CD4-positive, alpha-beta T cell treated with Interleukin-15 for 4 hours (primary cell): ENCODE measurements at regions not wholly inside any gene's neighbourhood (a gene's known extent, or its start where the extent isn't known, plus 50 kb on each side); places are given as distances from the start of the nearest gene placed in this dataset.

Source experiments
- DNase-seq: peaks from one replicate; pipeline ENCODE4 v3.0.0-alpha.2; 2020; ENCODE audit warnings: low spot score

GRCh38 chr9:109913461-109913810, 133.4 kb downstream of the PALM2AKAP2 start:
- no peak for DNase-seq

DNA sequence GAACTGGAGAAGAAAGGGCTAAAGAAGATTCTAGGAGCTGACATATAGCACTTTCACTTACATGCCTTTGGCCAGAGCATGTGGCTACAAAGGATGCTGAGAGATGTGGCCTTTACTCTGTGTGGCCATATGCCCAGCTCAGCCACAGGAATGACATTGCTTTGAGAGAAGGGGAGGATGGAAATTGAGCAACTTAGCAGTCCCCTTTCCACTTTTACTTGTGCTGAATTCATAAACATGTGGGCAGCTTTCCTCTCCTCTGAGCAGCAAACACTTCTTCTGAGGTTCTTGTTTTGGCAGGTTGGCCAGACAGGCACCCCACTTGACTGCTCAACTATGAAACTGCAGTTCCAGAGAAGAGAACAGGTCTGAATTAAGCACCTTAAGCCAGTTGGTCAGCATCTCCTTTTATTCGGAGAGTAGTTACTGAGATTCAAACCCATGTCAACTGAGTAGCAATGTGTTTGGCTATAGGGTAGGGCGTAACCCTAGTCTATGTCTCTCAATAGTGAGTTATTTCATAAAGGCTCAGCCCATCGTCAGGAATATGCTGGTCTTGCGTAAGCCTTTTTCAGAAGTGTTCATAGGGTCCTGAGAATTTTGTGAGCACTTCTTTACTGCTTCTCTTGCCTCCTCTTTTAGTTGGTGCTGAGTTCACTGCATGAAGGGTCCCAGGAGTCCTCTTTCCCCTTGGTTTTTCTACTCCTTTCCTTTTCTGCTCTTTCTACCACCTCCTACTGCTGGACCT, 134.5 kb downstream of the PALM2AKAP2 start:
- no peak for DNase-seq

DNA sequence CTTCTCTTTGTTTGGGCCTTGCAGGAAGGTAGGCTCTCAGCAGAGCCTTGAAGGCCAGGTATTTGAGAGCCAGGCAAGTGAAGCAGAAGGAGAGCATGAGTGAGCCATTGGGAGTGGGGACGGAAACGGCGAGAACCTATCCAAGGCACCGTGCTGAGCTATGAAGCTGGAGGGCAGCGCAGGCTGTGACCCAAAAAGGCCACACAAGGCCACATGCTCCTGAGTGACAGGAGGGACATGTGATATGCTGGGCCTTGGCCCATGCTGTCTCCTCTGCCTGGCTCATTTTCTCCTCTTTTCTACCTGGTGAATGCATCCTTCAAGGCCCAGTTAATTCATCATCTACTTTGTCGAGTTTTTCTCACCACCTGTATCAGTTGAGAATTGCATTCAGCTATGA, 136.3 kb downstream of the PALM2AKAP2 start:
- DNase-seq: no peak

GRCh38 chr9:109918339-109919163, 138.6 kb downstream of the PALM2AKAP2 start:
- no peak for DNase-seq

GRCh38 chr9:109919736-109920408, 139.9 kb downstream of the PALM2AKAP2 start:
- DNase-seq: no peak

- no peak for DNase-seq
Measured at GRCh38 chr9:109922617-109923470, 142.8 kb downstream of the PALM2AKAP2 start.

- no peak for DNase-seq
Measured at GRCh38 chr9:109923471-109923760, 143.4 kb downstream of the PALM2AKAP2 start.

GRCh38 chr9:109923806-109924205, 143.8 kb downstream of the PALM2AKAP2 start:
- DNase-seq: no peak

DNA sequence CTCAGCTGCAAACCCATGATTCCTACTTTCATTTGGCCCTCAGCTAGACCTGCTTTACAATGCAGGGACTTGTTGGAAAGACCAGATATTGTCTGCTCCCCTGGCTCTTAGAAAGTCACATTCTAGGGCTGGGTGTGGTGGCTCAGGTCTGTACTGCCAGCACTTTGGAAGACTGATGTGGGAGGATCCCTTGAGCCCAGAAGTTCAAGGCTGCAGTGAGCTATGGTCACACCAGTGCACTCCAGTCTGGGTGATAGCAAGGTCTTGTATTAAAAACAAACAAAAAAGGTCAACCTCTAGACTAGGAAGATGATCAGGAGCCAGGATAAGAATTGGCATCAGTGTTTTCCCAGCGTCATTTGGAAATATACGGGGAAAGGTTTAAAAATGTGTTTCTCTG, 145.8 kb downstream of the PALM2AKAP2 start:
- no peak for DNase-seq

- no peak for DNase-seq
Measured at GRCh38 chr9:109926421-109926869, 146.4 kb downstream of the PALM2AKAP2 start.

DNA sequence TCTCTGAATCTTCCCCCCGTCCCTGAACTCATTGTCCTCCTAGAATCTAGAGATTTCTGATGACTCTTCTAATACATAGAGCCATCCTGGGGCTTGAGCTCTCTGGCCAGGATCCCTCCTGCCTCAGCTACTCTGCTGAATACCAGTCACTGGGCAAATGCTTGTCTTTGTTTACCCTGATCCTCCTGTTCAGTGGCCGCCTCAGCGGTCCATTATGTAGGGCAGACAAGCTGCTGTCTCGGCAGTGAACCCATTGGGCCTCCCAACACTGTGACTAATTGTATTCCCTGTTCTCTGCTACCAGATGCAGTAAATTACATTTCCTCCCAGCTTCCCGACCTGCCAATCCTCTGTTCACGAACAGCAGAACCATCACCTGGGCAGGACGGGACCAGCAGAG, 151.6 kb downstream of the PALM2AKAP2 start:
- DNase-seq: no peak

- DNase-seq: no peak
Measured at GRCh38 chr9:109934136-109934856, 154.3 kb downstream of the PALM2AKAP2 start.

- no peak for DNase-seq
Measured at GRCh38 chr9:109934857-109935215, 154.8 kb downstream of the PALM2AKAP2 start.

GRCh38 chr9:109935406-109936087, 155.5 kb downstream of the PALM2AKAP2 start:
- no peak for DNase-seq

GRCh38 chr9:109937861-109938453, 158.0 kb downstream of the PALM2AKAP2 start:
- no peak for DNase-seq

DNA sequence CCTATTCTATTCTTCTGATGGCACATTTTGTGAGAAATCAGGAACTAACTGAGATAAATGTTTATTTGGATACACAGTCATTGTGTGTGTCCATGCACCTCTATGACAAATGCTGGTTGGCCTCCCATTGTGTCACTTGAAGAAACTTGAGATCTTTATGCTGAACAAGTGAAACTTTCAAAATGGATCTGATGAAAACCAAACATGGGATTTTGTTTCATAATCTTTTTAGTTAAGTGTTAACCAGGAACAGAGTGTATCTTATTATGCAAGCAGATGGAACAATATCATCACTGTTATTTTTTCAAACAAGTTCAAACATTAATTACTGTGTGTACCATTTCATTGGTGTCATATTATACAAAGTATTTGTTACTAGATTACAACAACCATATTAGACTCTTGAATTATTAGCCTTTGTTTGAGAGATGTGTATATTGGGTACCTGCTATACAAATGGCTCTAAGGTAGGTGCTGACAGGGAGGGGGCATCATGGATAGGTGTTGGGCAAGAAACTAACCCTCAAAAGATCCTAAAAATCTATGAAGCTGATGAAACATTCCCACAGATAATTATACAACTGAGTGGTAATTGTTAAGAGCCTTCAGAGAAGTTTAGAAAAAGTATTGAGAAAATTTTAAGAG, 159.8 kb downstream of the PALM2AKAP2 start:
- no peak for DNase-seq

DNA sequence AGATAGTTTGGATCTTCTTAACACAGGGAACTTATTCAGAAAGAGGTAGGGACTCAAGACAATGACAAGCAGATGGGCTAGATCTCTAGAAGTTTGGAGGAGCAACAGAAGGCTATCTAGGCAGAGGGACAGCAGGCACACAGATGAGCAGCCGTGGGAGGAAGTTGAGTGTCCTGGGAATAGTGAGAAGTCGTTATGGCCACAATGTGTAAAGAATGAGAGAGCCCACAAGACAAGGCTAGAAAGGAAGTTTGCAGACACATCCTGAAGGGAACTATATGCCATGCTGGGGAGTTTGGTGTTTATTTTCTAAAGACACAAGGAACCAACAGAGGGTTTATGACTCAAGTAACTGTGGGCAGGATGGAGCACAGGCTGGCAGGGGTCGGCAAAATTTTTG, 160.6 kb downstream of the PALM2AKAP2 start:
- no peak for DNase-seq

DNA sequence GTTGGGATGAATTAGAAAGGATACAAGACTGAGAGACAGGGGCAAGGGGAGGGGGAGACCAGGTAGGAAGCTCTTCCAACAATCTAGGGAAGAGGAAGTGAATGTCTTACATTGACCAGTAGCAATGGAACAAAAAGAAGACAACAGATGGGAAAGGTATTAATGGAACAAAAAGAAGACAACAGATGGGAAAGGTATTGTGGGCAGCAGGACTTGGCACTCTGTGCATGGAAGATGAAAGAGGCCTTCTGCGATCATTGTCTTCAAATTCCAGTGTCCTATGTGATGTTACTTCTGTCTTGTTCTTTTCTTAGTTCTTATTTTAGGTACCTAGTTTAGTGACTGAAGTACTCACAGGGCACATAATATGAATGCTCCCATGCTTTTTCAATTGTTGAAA, 161.8 kb downstream of the PALM2AKAP2 start:
- no peak for DNase-seq

GRCh38 chr9:109945573-109945972, 165.6 kb downstream of the PALM2AKAP2 start:
- no peak for DNase-seq

GRCh38 chr9:109948453-109948852, 168.5 kb downstream of the PALM2AKAP2 start:
- no peak for DNase-seq
